ENCODE measurements at regions not wholly inside any gene's neighbourhood (a gene's known extent, or its start where the extent isn't known, plus 50 kb on each side); places are given as distances from the start of the nearest gene placed in this dataset.
"Not testable (repeated sequence)": the region's sequence is repeated elsewhere in the genome, so short reads cannot be mapped to it uniquely, and the experiment has no call there.

- DNase-seq (ENCODE audit: low read depth, low spot score), result no peak
- in situ Hi-C loops (cut with HindIII; ENCODE audit: low pct_unique_long_range_greater_than_20kb, low sequenced_read_pairs), result no loop called here
Measured at GRCh38 chr9:7451062-7451461, 348.5 kb downstream of the DMAC1 start.

DNA sequence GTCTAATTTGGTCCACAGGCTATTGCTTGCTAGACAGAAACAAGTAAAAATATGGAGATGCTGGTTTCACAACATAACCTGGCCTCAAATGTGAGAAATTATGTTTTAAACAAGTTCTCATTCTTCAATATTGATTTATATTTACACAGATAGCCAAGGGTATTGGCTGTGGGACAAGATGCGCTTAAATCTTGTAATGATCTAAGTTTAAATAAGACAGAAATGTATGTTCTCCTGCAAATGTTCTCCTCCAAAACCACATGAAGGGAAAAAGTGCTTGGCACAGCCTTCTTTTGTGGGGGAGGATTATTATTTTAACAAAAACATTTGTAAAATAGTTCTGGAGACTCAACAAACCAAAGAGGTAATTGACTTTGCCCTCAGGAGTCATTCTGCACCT lies 356.0 kb downstream of the DMAC1 start:
- no peak for DNase-seq (ENCODE audit: low read depth, low spot score)
- in situ Hi-C loops (cut with HindIII; ENCODE audit: low pct_unique_long_range_greater_than_20kb, low sequenced_read_pairs), result no loop called here

- in situ Hi-C loops (cut with HindIII; ENCODE audit: low pct_unique_long_range_greater_than_20kb, low sequenced_read_pairs), result no loop called here
- DNase-seq (ENCODE audit: low read depth, low spot score), result no peak
Measured at GRCh38 chr9:7439355-7439995, 360.1 kb downstream of the DMAC1 start.

DNA sequence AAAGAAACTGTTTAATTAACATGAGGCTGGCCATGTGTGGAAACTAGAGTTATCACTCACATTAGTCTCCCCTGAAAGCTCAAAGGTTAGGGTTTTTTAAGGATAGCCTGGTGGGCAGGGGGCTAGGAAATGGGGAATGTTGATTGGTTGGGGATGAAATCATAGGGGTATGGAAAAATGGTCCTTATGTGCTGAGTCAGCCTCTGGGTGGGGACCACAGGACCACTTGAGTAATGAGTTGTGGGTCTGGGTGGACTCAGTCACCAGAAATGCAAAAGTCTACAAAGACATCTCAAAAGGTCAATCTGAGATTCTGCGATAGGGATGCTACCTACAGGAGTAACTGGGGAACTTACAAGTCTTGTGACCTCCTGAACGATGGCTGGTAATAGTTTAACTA lies 362.8 kb downstream of the DMAC1 start:
- in situ Hi-C loops (cut with HindIII; ENCODE audit: low pct_unique_long_range_greater_than_20kb, low sequenced_read_pairs), result no loop called here
- no peak for DNase-seq (ENCODE audit: low read depth, low spot score)

DNA sequence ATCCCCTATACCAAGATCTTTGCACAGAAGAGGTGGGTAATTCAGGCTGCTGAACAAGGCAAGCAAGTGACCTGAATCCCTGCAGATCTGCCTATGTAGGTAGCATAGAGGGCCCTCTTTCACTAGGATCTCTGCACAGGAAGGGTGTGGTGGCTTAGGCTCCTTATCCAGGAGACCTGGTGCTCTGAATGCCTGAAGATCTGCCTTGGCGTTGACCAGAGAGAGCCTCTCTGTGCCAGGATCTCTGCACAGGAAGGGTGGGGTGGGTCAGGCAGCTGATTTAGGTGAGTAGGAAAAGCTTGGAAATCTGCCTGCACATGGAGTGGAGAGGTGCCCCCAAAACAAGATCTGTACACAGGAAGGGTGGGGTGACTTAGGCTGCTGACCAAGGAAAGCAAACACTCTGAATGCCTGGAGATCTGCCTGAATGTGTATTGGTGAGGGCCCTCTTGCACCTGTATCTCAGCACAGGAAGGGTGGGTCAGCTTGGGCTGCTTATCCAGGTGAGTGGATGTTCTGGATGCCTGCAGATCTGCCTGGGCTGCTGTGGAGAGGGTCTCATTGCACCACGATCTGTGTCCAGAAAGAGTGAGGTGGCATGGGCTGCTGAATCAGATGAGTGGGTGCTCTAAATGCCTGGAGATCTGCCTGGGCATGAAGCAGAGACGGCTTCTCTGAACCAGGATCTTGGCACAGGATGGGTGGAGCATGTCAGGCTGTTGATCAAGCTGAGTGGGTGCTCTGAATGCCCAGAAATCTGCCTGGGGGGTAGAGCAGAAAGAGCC lies 365.9 kb downstream of the DMAC1 start:
- in situ Hi-C loops (cut with HindIII; ENCODE audit: low pct_unique_long_range_greater_than_20kb, low sequenced_read_pairs), result no loop called here
- DNase-seq (ENCODE audit: low read depth, low spot score), result no peak

- no peak for DNase-seq (ENCODE audit: low read depth, low spot score)
- in situ Hi-C loops (cut with HindIII; ENCODE audit: low pct_unique_long_range_greater_than_20kb, low sequenced_read_pairs), result no loop called here
Measured at GRCh38 chr9:7432989-7433388, 366.6 kb downstream of the DMAC1 start.

- DNase-seq (ENCODE audit: low read depth, low spot score); in situ Hi-C loops (cut with HindIII; ENCODE audit: low pct_unique_long_range_greater_than_20kb, low sequenced_read_pairs): not testable (repeated sequence)
Measured at GRCh38 chr9:7417397-7417796, 382.2 kb downstream of the DMAC1 start.

GRCh38 chr9:7415836-7416235 lies 383.7 kb downstream of the DMAC1 start:
- DNase-seq (ENCODE audit: low read depth, low spot score), result no peak
- in situ Hi-C loops (cut with HindIII; ENCODE audit: low pct_unique_long_range_greater_than_20kb, low sequenced_read_pairs), result no loop called here

- DNase-seq (ENCODE audit: low read depth, low spot score), result no peak
- in situ Hi-C loops (cut with HindIII; ENCODE audit: low pct_unique_long_range_greater_than_20kb, low sequenced_read_pairs), result no loop called here
Measured at GRCh38 chr9:7408845-7409244, 390.7 kb downstream of the DMAC1 start.

- in situ Hi-C loops (cut with HindIII; ENCODE audit: low pct_unique_long_range_greater_than_20kb, low sequenced_read_pairs), result no loop called here
- no peak for DNase-seq (ENCODE audit: low read depth, low spot score)
Measured at GRCh38 chr9:7407246-7407645, 392.3 kb downstream of the DMAC1 start.

DNA sequence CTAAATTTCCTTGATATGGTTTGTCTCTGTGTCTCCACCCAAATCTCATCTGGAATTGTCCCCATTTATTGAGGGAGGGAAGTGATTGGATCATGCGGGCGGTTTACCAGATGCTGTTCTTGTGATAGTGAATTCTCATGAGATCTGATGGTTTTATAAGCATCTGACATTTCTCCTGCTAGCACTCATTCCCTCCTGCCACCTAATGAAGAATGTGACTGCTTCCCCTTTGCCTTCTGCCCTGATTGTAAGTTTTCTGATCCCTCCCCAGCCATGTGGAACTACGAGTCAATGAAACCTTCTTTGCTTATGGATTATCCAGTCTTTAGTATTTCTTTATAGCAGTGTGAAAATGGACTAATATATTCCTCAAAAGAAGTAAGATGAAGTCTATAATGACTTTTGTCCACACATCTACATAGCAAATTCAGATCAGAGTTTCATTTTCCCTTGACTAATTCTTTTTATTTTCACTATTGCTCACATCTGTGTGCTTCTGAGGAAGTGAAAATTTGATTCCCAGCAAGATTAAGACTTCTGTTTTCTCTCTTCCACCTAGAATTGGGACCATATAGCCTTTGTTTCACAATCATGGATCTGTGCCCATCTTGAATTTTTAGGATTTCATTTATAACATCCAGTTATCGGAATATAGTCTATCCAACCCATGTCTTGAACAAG lies 393.5 kb downstream of the DMAC1 start:
- in situ Hi-C loops (cut with HindIII; ENCODE audit: low pct_unique_long_range_greater_than_20kb, low sequenced_read_pairs), result no loop called here
- DNase-seq (ENCODE audit: low read depth, low spot score), result no peak

DNA sequence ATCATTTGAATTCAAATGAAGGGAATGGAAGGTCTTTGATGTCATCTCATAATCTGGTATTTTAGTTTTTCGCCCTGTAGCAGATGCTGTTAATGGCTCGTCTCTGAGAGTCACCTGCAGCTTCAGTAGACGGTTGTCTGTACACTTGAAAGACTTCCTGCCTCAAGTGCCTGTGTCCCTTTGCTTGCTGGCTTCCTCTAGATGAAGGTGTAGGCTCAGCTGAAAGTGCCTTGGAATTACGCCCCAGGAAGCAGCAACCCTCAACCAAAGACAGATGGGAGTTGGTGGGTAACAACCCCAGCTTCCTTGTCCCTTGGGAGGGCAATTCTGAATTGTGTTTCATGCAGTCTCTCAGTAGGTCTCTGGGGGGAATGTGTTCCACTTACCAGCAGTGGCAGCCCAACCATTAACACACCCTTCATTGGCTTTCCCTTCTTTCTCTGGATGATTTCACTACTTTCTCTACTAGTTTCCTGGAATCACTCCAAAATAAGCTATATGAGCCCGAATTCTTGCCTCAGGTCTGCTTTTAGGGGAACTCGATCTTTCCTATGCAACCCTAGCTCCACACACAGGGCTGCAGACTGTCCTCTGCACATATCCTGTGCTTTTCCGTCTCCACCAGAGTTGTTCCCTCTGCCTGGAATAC lies 395.6 kb downstream of the DMAC1 start:
- in situ Hi-C loops (cut with HindIII; ENCODE audit: low pct_unique_long_range_greater_than_20kb, low sequenced_read_pairs), result no loop called here
- no peak for DNase-seq (ENCODE audit: low read depth, low spot score)

GRCh38 chr9:7403028-7403389 lies 396.6 kb downstream of the DMAC1 start:
- no peak for DNase-seq (ENCODE audit: low read depth, low spot score)
- in situ Hi-C loops (cut with HindIII; ENCODE audit: low pct_unique_long_range_greater_than_20kb, low sequenced_read_pairs), result no loop called here

DNA sequence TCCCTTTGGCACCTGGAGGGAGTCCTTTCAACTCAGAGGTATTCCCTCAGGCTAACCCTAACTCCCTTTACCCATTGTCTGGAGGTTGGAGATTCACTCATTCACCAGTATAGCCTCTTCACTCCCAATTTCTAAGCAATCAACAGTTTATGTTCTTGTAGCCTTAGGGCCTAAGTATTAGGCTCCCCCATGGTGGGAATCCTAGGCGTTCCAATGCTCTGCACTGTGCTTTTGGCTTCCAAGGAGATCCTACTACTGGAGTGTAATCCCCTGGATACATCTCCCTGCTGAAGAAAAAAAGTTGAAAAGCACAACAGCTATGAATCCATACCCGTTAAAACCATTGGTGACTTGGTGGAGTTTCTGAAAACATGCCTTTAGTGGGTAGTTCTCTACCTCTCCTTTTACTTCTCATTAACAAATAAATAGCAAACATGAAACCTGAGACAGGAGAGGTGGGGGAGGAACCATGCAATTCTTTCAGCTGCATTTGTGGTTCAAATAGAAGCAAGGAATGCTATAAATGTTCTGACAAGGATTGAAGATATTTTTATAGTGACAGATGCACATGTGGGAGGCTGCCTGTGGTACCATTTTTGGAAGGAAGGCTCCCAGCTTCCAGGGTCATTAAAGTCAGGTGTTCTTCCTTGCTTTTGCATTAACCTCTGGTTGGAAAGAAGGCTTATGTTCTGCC lies 397.1 kb downstream of the DMAC1 start:
- DNase-seq (ENCODE audit: low read depth, low spot score), result no peak
- in situ Hi-C loops (cut with HindIII; ENCODE audit: low pct_unique_long_range_greater_than_20kb, low sequenced_read_pairs), result no loop called here

DNA sequence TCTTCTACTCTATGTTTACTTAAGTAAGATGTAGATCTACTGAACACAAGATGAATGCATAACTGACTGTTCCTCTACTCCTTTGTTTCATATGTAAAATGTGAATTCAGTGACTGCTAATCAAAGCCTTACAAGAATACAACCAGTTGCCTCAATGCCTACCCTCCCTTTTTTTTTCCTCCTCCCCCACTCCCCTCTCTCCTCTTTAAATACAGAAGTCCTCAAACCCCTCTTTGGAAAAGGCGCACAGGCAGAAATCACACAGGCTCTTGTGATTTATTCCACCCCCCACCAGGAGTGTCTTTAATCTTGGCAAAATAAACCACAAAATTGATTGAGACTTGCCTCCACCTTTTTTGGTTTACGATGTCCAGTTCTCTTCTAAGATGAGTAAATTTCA lies 398.5 kb downstream of the DMAC1 start:
- in situ Hi-C loops (cut with HindIII; ENCODE audit: low pct_unique_long_range_greater_than_20kb, low sequenced_read_pairs), result no loop called here
- no peak for DNase-seq (ENCODE audit: low read depth, low spot score)

GRCh38 chr9:7394002-7394774 lies 405.4 kb downstream of the DMAC1 start:
- in situ Hi-C loops (cut with HindIII; ENCODE audit: low pct_unique_long_range_greater_than_20kb, low sequenced_read_pairs), result no loop called here
- DNase-seq (ENCODE audit: low read depth, low spot score), result peak; percentile 97

DNA sequence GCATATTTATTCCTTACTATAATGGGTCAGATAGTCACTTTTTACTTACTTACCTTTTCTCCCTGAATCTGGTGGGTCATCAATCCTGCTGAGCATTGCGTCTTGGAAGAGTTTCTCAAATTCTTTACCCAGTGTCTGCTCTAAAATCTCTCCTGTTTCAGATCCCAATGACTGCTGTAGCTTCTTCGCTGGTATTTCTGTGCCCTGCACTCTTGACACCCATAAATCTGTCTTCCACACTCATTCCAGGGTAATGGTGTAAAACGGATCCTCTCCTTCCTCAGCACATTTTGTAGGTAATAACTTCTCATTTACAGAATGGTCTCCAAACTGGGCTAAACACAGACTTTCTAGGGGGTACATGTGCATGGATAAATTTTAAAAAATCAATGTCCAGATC lies 407.4 kb downstream of the DMAC1 start:
- DNase-seq (ENCODE audit: low read depth, low spot score), result no peak
- in situ Hi-C loops (cut with HindIII; ENCODE audit: low pct_unique_long_range_greater_than_20kb, low sequenced_read_pairs), result no loop called here
